Skeletal muscle tissue (tissue), 3 donors: ENCODE measurements at regions not wholly inside any gene's neighbourhood (a gene's known extent, or its start where the extent isn't known, plus 50 kb on each side); places are given as distances from the start of the nearest gene placed in this dataset.

Experiments
- H3K27ac ChIP-seq: one replicate; pipeline ENCODE4 v1.7.0; 2013; ENCODE audit warnings: mild to moderate bottlenecking, low read depth, low read length, inconsistent platforms
- H3K27me3 ChIP-seq, 3 donors: one replicate each; pipeline ENCODE4 v1.7.0; 2013; ENCODE audit warnings: low read length in 3 of 3; ENCODE audit not compliant: control insufficient read depth in 3 of 3, insufficient read depth in 3 of 3
- H3K36me3 ChIP-seq, 3 donors: one replicate each; pipeline ENCODE4 v1.7.0; 2013; ENCODE audit warnings: low read length in 3 of 3; ENCODE audit not compliant: control insufficient read depth in 3 of 3, insufficient read depth in 3 of 3
- H3K4me1 ChIP-seq, 3 donors: one replicate each; pipeline ENCODE4 v1.7.0; 2013; ENCODE audit warnings: low read length in 3 of 3, mild to moderate bottlenecking in 3 of 3; ENCODE audit not compliant: control insufficient read depth in 3 of 3, insufficient read depth in 3 of 3
- H3K4me3 ChIP-seq, 3 donors: one replicate each; pipeline ENCODE4 v1.7.0; 2013; ENCODE audit warnings: low read length in 3 of 3
- H3K9ac ChIP-seq, 3 donors: one replicate each; pipeline ENCODE4 v1.7.0; 2013; ENCODE audit warnings: low read length in 3 of 3, mild to moderate bottlenecking in 3 of 3, moderate library complexity in 2 of 3, low read depth in 1 of 3
- H3K9me3 ChIP-seq, 3 donors: one replicate each; pipeline ENCODE4 v1.7.0; 2013; ENCODE audit warnings: low read length in 3 of 3; ENCODE audit not compliant: control insufficient read depth in 3 of 3
- donor health status: Osteomylitis.

DNA sequence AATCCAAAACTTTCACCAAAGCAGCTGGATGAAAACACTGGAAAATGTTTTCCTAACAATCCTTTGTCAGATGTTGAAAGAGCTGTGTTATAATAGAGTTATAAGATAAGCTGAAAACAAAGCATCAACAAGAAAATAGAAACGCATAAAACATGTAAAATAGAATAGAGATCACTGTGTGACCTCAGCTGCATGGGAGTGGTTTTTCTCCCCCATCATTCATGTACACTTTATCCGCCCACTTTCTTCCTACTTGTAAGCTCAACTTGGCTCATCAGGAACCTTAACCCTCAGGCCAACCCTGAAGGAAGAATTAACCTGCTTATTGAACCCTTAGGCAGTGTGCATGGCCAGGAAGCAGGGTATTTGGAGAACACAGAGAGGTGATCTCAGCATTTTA, 238.5 kb upstream of the PMFBP1 start:
- Histone ChIP-seq H3K27me3 (no peaks in the 10 kb centered on the region), H3K27ac (no peak overlapping the region), H3K36me3 (no peaks in the 10 kb centered on the region), H3K4me1 (no peaks in the 10 kb centered on the region), H3K9ac (no peak overlapping the region), H3K9me3 (no peaks in the 10 kb centered on the region), H3K4me3 (no peak overlapping the region)

GRCh38 chr16:72409423-72409822, 237.5 kb upstream of the PMFBP1 start:
- H3K9ac ChIP-seq = no peak overlapping the region
- H3K4me1 ChIP-seq = no peaks in the 10 kb centered on the region
- H3K27ac ChIP-seq = no peak overlapping the region
- H3K9me3 ChIP-seq = no peaks in the 10 kb centered on the region
- no peaks in the 10 kb centered on the region for H3K27me3 ChIP-seq
- H3K4me3 ChIP-seq = no peak overlapping the region
- H3K36me3 ChIP-seq = no peaks in the 10 kb centered on the region

DNA sequence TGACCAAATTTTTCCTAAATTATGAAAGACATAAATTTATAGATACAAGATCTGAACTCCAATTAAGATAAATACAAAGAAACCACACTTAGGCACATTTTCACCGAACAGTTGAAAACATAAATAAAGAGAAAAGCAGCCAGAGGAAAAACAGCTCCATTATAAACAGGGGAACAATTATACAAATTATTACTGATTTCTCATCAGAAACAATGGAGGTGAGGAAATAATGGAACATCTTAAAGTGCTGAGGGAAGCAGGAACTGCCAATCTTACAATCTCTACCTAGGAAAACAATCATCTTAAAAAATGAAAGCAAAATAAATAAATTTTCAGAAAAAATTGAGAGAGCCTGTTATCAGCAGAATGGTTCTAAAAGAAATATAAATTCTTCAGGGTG, 234.4 kb upstream of the PMFBP1 start:
- H3K4me3 ChIP-seq = no peak overlapping the region
- H3K4me1 ChIP-seq = no peaks in the 10 kb centered on the region
- H3K36me3 ChIP-seq = no peaks in the 10 kb centered on the region
- no peaks in the 10 kb centered on the region for H3K9me3 ChIP-seq
- H3K9ac ChIP-seq = no peak overlapping the region
- H3K27me3 ChIP-seq = no peaks in the 10 kb centered on the region
- H3K27ac ChIP-seq = no peak overlapping the region

DNA sequence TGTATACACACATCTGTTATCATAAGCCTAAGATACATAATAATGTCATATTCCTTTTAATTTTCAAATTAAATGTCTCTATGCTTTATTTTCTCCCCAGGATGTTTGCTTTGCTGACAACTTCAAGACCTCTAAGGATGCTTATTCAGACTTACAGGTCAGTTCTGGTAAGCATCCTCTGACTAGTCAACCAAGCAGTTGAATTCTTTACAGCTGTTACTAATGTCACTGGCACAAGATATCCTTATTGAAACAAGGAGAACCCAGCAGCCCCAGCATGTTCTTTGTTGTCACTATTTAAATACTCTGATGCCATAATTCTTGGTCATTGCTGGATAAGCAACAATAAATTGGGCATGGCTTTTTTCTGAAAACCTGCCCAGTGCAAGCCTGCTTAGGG, 232.3 kb upstream of the PMFBP1 start:
- Histone ChIP-seq H3K9me3 (no peaks in the 10 kb centered on the region), H3K27me3 (no peaks in the 10 kb centered on the region), H3K9ac (no peak overlapping the region), H3K27ac (no peak overlapping the region), H3K4me1 (no peaks in the 10 kb centered on the region), H3K4me3 (no peak overlapping the region), H3K36me3 (no peaks in the 10 kb centered on the region)

GRCh38 chr16:72401084-72401361, 229.1 kb upstream of the PMFBP1 start:
- H3K36me3 ChIP-seq = no peaks in the 10 kb centered on the region
- no peak overlapping the region for H3K27ac ChIP-seq
- H3K27me3 ChIP-seq = no peaks in the 10 kb centered on the region
- H3K9ac ChIP-seq = no peak overlapping the region
- H3K4me3 ChIP-seq = no peak overlapping the region
- H3K4me1 ChIP-seq = no peaks in the 10 kb centered on the region
- no peaks in the 10 kb centered on the region for H3K9me3 ChIP-seq

DNA sequence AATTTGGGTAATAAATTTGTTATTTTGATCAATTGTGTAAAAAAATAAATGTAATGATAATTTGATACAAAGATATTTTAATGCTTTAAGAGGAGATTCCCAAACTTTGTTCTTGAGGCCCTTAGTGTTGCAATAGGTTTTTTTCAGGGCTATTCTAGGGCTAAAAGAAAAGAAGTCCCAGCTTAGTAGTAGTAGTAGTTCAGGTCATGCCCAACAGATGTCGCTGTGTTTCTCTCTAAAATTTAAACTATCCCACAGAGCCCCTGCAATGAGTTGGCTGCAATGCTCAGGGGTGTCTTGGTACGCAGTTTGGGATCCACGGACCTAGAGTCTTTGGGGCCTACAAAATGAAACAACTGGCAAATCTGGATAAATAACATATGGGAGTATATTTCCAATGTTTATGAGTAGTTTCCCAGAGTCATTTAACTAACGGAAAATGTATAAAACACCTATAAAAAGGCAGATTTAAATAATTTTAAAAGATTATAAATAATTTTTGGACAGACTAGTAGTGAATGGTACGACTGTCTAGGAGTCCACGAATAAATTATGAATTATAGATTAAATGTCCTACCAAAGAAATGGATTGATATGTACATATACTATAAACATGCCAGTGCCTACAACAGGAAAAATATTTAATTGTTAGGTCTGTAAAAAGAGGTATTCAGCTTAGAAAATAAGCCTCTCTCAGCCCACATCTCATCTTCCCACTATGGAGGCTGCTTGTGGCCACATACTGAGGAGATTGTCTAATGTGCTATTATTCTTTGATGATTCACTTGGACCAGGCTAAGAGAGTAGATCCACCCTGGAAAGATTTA, 228.5 kb upstream of the PMFBP1 start:
- Histone ChIP-seq H3K27ac (no peak overlapping the region), H3K4me1 (no peaks in the 10 kb centered on the region), H3K4me3 (no peak overlapping the region), H3K9me3 (no peaks in the 10 kb centered on the region), H3K36me3 (no peaks in the 10 kb centered on the region), H3K9ac (no peak overlapping the region), H3K27me3 (no peaks in the 10 kb centered on the region)

GRCh38 chr16:72399811-72400210, 227.9 kb upstream of the PMFBP1 start:
- H3K9me3 ChIP-seq = no peaks in the 10 kb centered on the region
- no peaks in the 10 kb centered on the region for H3K36me3 ChIP-seq
- H3K4me1 ChIP-seq = no peaks in the 10 kb centered on the region
- no peak overlapping the region for H3K9ac ChIP-seq
- H3K27ac ChIP-seq = no peak overlapping the region
- no peak overlapping the region for H3K4me3 ChIP-seq
- H3K27me3 ChIP-seq = no peaks in the 10 kb centered on the region

DNA sequence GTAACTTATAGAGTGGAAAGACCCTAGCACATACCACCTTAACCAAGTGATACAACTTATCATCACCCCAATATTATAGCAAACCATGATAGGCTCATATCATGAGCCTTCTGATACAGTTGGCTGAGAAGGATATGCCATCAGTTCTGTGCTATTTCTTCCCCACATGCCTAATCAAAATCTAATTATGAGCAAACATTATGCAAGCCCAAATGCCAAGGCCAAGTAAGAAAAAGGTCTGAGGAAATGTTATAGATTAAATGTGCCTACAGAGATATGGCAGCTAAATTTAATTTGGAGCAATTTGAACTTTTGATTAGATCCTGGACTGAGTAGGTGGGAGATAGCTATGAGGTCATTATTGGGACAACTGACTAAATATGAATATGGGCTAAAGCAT, 225.9 kb upstream of the PMFBP1 start:
- H3K27ac ChIP-seq = no peak overlapping the region
- no peaks in the 10 kb centered on the region for H3K9me3 ChIP-seq
- H3K9ac ChIP-seq = no peak overlapping the region
- H3K27me3 ChIP-seq = no peaks in the 10 kb centered on the region
- no peaks in the 10 kb centered on the region for H3K4me1 ChIP-seq
- no peak overlapping the region for H3K4me3 ChIP-seq
- H3K36me3 ChIP-seq = no peaks in the 10 kb centered on the region

DNA sequence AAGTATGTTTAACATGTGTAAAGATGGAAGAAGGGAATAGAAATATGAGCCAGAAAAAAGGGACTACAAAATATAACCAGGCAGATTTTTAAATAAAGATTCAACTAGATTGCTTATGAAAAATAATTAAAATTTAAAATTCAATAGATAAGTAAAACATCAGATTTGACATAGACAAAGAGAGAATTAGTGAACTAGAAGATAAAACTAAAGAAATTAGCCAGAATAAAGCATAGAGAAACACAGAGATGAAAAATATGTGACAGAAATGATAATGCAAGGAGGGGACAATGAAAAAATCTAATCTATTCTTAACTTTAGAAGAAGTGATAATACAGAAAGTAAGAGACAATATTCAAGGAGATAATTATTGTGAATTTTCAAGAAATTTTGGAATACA, 222.6 kb upstream of the PMFBP1 start:
- no peak overlapping the region for H3K27ac ChIP-seq
- no peak overlapping the region for H3K4me3 ChIP-seq
- H3K4me1 ChIP-seq = no peaks in the 10 kb centered on the region
- H3K9me3 ChIP-seq = no peaks in the 10 kb centered on the region
- H3K9ac ChIP-seq = no peak overlapping the region
- no peaks in the 10 kb centered on the region for H3K27me3 ChIP-seq
- no peaks in the 10 kb centered on the region for H3K36me3 ChIP-seq

GRCh38 chr16:72389791-72390190, 217.8 kb upstream of the PMFBP1 start:
- no peak overlapping the region for H3K27ac ChIP-seq
- H3K4me3 ChIP-seq = no peak overlapping the region
- no peaks in the 10 kb centered on the region for H3K36me3 ChIP-seq
- no peak overlapping the region for H3K9ac ChIP-seq
- no peaks in the 10 kb centered on the region for H3K27me3 ChIP-seq
- no peaks in the 10 kb centered on the region for H3K4me1 ChIP-seq
- no peaks in the 10 kb centered on the region for H3K9me3 ChIP-seq

DNA sequence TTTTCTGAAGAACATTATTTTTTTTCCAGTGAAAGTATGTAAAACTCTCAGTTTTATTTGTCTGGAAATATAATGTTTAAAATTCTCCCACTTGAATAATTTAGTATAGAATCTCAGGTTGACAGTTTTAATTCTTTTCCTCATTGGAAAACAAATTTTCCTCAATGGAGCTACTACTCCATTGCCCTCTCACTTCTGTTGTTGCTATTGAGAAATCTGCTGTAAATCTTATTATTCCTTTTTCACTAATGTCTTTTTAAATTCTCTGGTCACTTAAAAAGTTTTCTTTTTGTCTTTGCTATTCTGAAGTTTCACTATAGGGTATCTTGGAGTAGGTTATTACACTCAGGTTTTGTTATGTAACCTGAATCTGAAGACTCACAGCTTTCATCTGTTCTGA, 216.1 kb upstream of the PMFBP1 start:
- H3K9ac ChIP-seq = no peak overlapping the region
- no peaks in the 10 kb centered on the region for H3K36me3 ChIP-seq
- H3K4me3 ChIP-seq = no peak overlapping the region
- no peak overlapping the region for H3K27ac ChIP-seq
- H3K4me1 ChIP-seq = no peaks in the 10 kb centered on the region
- H3K27me3 ChIP-seq = no peaks in the 10 kb centered on the region
- H3K9me3 ChIP-seq = no peaks in the 10 kb centered on the region
